Panc1 (cell line): ENCODE measurements at regions not wholly inside any gene's neighbourhood (a gene's known extent, or its start where the extent isn't known, plus 50 kb on each side); places are given as distances from the start of the nearest gene placed in this dataset.

Experiments
- ATAC-seq: fragments of 200-7000 bp; cut with Tn5 transposase; 2 replicates; pipeline ENCODE4 v1.9.1; 2020; ENCODE audit warnings: mild to moderate bottlenecking, moderate library complexity
- BruUV-seq: library from RNA; stranded (reverse); fragments of 400-500 nt; replicated peaks from 2 replicates; lab custom pipeline; 2021; lab: Mats Ljungman, UMichigan
- CTCF ChIA-PET: fragments of 300-600 bp; sonication (Branson Sonifier 250); formaldehyde crosslinking; loops from one replicate; lab custom pipeline; 2022; ENCODE audit warnings: antibody characterized with exemption; lab: Charles Lee
- POLR2A ChIA-PET: fragments of 300-600 bp; sonication (Branson Sonifier 250); formaldehyde crosslinking; loops from one replicate; lab custom pipeline; 2022; ENCODE audit warnings: antibody characterized with exemption; lab: Charles Lee
- DNase-seq: peaks from one replicate; pipeline ENCODE4 v3.0.0-alpha.2; 2010; ENCODE audit warnings: low read depth, low spot score
- H3K27ac ChIP-seq: 2 replicates; pipeline ENCODE4 v1.5.1; 2011; ENCODE audit warnings: mild to moderate bottlenecking, low read length, inconsistent platforms
- H3K27me3 ChIP-seq: fragments of 200-500 bp; sonication (Bioruptor generic); 2 replicates; pipeline ENCODE4 v1.6.0; 2014; ENCODE audit warnings: low read length, inconsistent platforms; ENCODE audit not compliant: control insufficient read depth, insufficient read depth
- H3K36me3 ChIP-seq: fragments of 200-500 bp; sonication (Bioruptor generic); 2 replicates; pipeline ENCODE4 v1.5.1; 2014; ENCODE audit warnings: inconsistent platforms, mild to moderate bottlenecking, low read length, moderate library complexity; ENCODE audit not compliant: control insufficient read depth, insufficient read depth
- H3K4me1 ChIP-seq: 2 replicates; pipeline ENCODE4 v1.5.1; 2011; ENCODE audit warnings: inconsistent platforms, mild to moderate bottlenecking, low read length, moderate library complexity; ENCODE audit not compliant: control insufficient read depth, insufficient read depth
- H3K4me3 ChIP-seq, 2 experiments: 2 replicates each; pipeline ENCODE4 v1.5.1; 2011 to 2012; ENCODE audit warnings: low read depth in 2 of 2, low read length in 2 of 2, mild to moderate bottlenecking in 2 of 2, inconsistent platforms in 1 of 2, moderate library complexity in 1 of 2
- H3K9me3 ChIP-seq: fragments of 200-500 bp; sonication (Bioruptor generic); 2 replicates; pipeline ENCODE4 v1.5.1; 2014; ENCODE audit warnings: low read depth, mild to moderate bottlenecking, inconsistent platforms, low read length, moderate library complexity; ENCODE audit not compliant: control insufficient read depth, insufficient read depth
- CTCF ChIP-seq: fragments of 450-650 bp; IDR thresholded peaks from 2 replicates; pipeline ENCODE4 v1.5.1; 2017; ENCODE audit warnings: mild to moderate bottlenecking
- POLR2AphosphoS5 ChIP-seq: IDR thresholded peaks from 2 replicates; pipeline ENCODE4 v1.6.1; 2012; ENCODE audit warnings: mild to moderate bottlenecking, low read depth, low read length, moderate library complexity
- REST ChIP-seq, 2 experiments: IDR thresholded peaks; 2 replicates each; pipeline ENCODE4 v1.6.1; 2011 to 2012; ENCODE audit warnings: low read depth in 2 of 2, control low read depth in 1 of 2, low read length in 1 of 2, mild to moderate bottlenecking in 1 of 2, moderate library complexity in 1 of 2; ENCODE audit not compliant: insufficient read depth in 1 of 2
- SIN3A ChIP-seq: IDR thresholded peaks from 2 replicates; pipeline ENCODE4 v1.6.1; 2012; ENCODE audit warnings: low read depth, mild to moderate bottlenecking, low read length, moderate library complexity, borderline replicate concordance; ENCODE audit not compliant: insufficient read depth
- TCF7L2 ChIP-seq: IDR thresholded peaks from 2 replicates; pipeline ENCODE4 v1.6.1; 2011; ENCODE audit warnings: mild to moderate bottlenecking, low read depth, low read length, inconsistent platforms
- in situ Hi-C: cut with HindIII; loops from 2 replicates; pipeline ENCODE4 v1.10.0; 2016; ENCODE audit warnings: low sequenced_read_pairs, low pct_unique_long_range_greater_than_20kb
- intact Hi-C: fragments of 100-400 bp; cut with micrococcal nuclease; formaldehyde crosslinking; loops from one replicate; pipeline ENCODE4 v1.10.0; 2022; ENCODE audit not compliant: unreplicated experiment

GRCh38 chr6:6970851-6971250, 136.9 kb upstream of the RREB1 start:
- no peak overlapping the region for H3K27ac ChIP-seq
- intact Hi-C loops, result no loop called here
- no TSS peak for BruUV-seq
- H3K27me3 ChIP-seq, result no peaks in the 10 kb centered on the region
- no peaks in the 10 kb centered on the region for H3K36me3 ChIP-seq
- no peak overlapping the region for H3K4me3 ChIP-seq
- DNase-seq (no peak), ATAC-seq (no peak)
- TF ChIP-seq POLR2AphosphoS5 (no peak), SIN3A (no peak), TCF7L2 (no peak), REST (IDR thresholded peaks at IDR 0.05; ENCODE audit: insufficient read depth in 1 of 2, low read depth in 2 of 2, low read length in 1 of 2) (no peak), CTCF (no peak)
- in situ Hi-C loops, result no loop called here
- no peaks in the 10 kb centered on the region for H3K9me3 ChIP-seq
- ChIA-PET POLR2A (no interaction called here), CTCF (no interaction called here)
- H3K4me1 ChIP-seq, result no peaks in the 10 kb centered on the region

- no peak for TF ChIP-seq REST (IDR thresholded peaks at IDR 0.05; ENCODE audit: insufficient read depth in 1 of 2, low read depth in 2 of 2, low read length in 1 of 2)
- TF ChIP-seq TCF7L2, result no peak
- no peak for TF ChIP-seq POLR2AphosphoS5
- TF ChIP-seq CTCF, result no peak
- Histone ChIP-seq H3K27ac (no peak overlapping the region), H3K27me3 (no peaks in the 10 kb centered on the region), H3K4me3 (no peak overlapping the region), H3K4me1 (no peaks in the 10 kb centered on the region), H3K9me3 (no peaks in the 10 kb centered on the region), H3K36me3 (no peaks in the 10 kb centered on the region)
- ATAC-seq (no peak), DNase-seq (no peak)
- intact Hi-C loops (no loop called here), in situ Hi-C loops (no loop called here)
- CTCF ChIA-PET, result no interaction called here
- POLR2A ChIA-PET, result interaction anchor here (0.7 kb wide), 1 partner anchor 210 kb away, joined by 3 read pairs; no protein-coding TSS in a partner anchor
- no TSS peak for BruUV-seq
Measured at GRCh38 chr6:6971369-6971768, 136.4 kb upstream of the RREB1 start.
